SK-N-MC (cell line): ENCODE measurements at regions not wholly inside any gene's neighbourhood (a gene's known extent, or its start where the extent isn't known, plus 50 kb on each side); places are given as distances from the start of the nearest gene placed in this dataset.

ENCODE experiments used
- EZH2 ChIP-seq: fragments of 200-600 bp; sonication (generic); IDR thresholded peaks from one replicate; pipeline ENCODE4 v1.6.1; 2017; ENCODE audit warnings: antibody characterized with exemption
- FOXP2 ChIP-seq: optimal IDR thresholded peaks from 2 replicates; pipeline ENCODE3; 2011; ENCODE audit warnings: mild to moderate bottlenecking, moderate library complexity; ENCODE audit not compliant: insufficient read depth; ENCODE audit errors: extremely low read length, control extremely low read depth
- POLR2AphosphoS5 ChIP-seq: IDR thresholded peaks from 2 replicates; pipeline ENCODE4 v1.6.1; 2012; ENCODE audit warnings: mild to moderate bottlenecking, low read depth, low read length, borderline replicate concordance

DNA sequence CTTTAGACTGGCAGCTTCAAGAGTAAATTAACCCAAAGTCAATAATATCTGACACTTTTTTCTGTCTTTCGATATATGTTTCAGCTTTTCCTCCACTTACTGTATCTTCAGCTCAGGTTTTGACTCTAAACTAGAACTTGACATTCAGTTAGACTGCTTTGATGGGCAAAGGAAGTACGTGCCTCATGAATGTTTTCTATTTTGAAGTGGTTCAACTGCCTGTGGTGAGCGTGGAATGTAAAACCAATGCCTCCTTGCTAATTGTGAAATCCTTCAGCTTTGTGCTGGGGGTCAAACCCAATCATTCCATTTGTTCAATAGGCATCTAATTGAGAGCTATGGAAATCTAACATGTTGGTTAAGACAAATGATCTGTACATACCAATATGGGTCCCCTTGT, 857.0 kb upstream of the HTR2C start:
- TF ChIP-seq POLR2AphosphoS5 (no peak), EZH2 (no peak), FOXP2 (no peak)
